Muscle layer of colon (tissue), 2 donors: ENCODE measurements at regions not wholly inside any gene's neighbourhood (a gene's known extent, or its start where the extent isn't known, plus 50 kb on each side); places are given as distances from the start of the nearest gene placed in this dataset.

ENCODE experiments used
- H3K27ac ChIP-seq: one replicate; pipeline ENCODE4 v1.7.0; 2013; ENCODE audit warnings: low read depth, mild to moderate bottlenecking, low read length, moderate library complexity
- H3K27me3 ChIP-seq, 2 donors: one replicate each; pipeline ENCODE4 v1.7.0; 2013; ENCODE audit warnings: low read length in 2 of 2, mild to moderate bottlenecking in 2 of 2; ENCODE audit not compliant: insufficient read depth in 2 of 2, control insufficient read depth in 1 of 2
- H3K36me3 ChIP-seq: one replicate; pipeline ENCODE4 v1.7.0; 2013; ENCODE audit warnings: mild to moderate bottlenecking, low read length; ENCODE audit not compliant: insufficient read depth
- H3K4me1 ChIP-seq: one replicate; pipeline ENCODE4 v1.7.0; 2013; ENCODE audit warnings: mild to moderate bottlenecking, low read length; ENCODE audit not compliant: insufficient read depth
- H3K4me3 ChIP-seq, 2 donors: one replicate each; pipeline ENCODE4 v1.7.0; 2013; ENCODE audit warnings: low read length in 2 of 2, low read depth in 1 of 2, mild to moderate bottlenecking in 1 of 2, moderate library complexity in 1 of 2
- H3K9ac ChIP-seq: one replicate; pipeline ENCODE4 v1.7.0; 2013; ENCODE audit warnings: low read length
- H3K9me3 ChIP-seq: one replicate; pipeline ENCODE4 v1.7.0; 2013; ENCODE audit warnings: mild to moderate bottlenecking, low read length
- donor health status: abdominal sarcoma.
- donor health status: Adenocarcinoma of cecum.

DNA sequence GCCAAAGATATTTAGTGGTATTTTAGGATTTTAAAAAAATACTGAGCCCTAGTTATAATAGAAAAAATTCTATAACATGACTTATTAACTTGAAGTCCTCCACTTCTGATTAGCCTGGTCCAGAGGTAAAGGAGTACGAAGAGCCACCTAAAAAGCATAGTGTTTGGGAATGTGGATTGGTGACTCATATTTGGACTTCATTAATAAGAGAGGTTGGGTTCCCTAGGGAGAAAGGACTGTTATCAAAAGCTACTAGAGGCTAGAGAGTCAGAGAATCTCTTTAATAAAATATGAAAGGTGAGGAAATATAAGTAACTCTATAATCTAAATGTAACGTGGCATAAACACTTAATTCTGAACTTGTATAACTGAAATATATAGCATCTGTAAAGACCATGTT is 180.7 kb upstream of the TARS1 start:
- Histone ChIP-seq H3K27ac (no peak overlapping the region), H3K27me3 (no peaks in the 10 kb centered on the region), H3K36me3 (no peaks in the 10 kb centered on the region), H3K9ac (no peak overlapping the region), H3K9me3 (no peaks in the 10 kb centered on the region), H3K4me1 (peaks cover 7% of the 10 kb centered on the region), H3K4me3 (no peak overlapping the region)

DNA sequence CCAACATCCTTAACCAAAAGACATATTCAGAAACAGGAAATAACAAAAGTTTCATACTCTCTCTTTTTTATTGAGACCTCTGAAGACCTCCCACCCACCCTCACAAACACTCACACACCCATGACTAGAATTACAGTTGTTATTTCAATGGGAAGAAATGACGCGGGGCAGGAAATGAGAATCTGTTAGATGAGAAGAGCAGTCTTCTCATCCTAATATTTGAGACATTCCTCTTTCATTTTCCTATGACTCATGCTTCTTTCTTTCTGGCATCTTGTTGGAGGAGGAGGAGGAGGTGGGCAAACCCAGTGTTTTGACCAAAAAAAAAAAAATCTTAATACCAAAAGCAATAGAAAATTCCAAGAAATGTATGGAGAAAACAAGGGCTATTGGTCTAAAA is 179.5 kb upstream of the TARS1 start:
- Histone ChIP-seq H3K27ac (no peak overlapping the region), H3K9me3 (no peaks in the 10 kb centered on the region), H3K4me3 (no peak overlapping the region), H3K27me3 (no peaks in the 10 kb centered on the region), H3K36me3 (no peaks in the 10 kb centered on the region), H3K4me1 (peaks cover 7% of the 10 kb centered on the region), H3K9ac (no peak overlapping the region)

DNA sequence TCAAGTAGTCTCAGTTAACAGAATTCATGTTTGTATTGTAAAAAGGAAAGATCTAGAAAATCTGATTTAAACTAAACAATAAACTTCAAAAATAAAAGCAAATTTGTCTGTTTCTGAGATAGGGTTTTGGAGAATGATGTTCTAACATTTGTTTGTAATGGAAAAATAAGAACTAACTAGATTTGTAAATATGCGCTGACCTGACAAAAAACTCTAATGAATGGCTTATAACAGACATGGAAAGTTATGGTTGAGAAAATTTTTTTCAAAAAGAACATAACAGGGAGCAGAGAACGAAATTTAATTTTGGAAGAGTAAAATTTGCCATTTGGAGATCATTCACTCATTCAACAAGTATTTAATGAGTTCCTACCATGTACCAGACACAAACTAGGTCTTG is 179.0 kb upstream of the TARS1 start:
- Histone ChIP-seq H3K9me3 (no peaks in the 10 kb centered on the region), H3K4me3 (no peak overlapping the region), H3K9ac (no peak overlapping the region), H3K27ac (no peak overlapping the region), H3K36me3 (no peaks in the 10 kb centered on the region), H3K27me3 (no peaks in the 10 kb centered on the region), H3K4me1 (peaks cover 7% of the 10 kb centered on the region)

DNA sequence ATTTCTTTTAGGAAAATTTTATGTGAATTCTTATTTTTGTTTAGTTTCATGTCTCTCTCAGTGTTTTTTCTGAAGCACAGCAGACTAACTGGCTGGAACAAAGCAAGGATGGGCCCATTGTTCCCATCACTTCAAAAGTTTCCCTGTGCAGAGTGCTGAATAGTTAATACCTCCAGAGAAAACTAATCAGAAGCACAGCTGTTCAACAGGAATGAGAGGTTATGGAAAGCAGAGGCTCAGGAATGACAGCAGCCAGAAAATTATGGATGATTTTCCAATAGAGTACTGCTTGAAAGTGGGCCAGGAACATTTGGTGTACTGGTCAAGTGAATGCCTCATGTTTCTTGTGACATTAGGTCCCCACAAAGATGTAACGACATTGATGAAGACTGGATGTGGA is 173.0 kb upstream of the TARS1 start:
- no peaks in the 10 kb centered on the region for H3K9me3 ChIP-seq
- H3K9ac ChIP-seq = no peak overlapping the region
- no peaks in the 10 kb centered on the region for H3K27me3 ChIP-seq
- H3K36me3 ChIP-seq = no peaks in the 10 kb centered on the region
- no peak overlapping the region for H3K27ac ChIP-seq
- H3K4me3 ChIP-seq = no peak overlapping the region
- H3K4me1 ChIP-seq = no peaks in the 10 kb centered on the region

DNA sequence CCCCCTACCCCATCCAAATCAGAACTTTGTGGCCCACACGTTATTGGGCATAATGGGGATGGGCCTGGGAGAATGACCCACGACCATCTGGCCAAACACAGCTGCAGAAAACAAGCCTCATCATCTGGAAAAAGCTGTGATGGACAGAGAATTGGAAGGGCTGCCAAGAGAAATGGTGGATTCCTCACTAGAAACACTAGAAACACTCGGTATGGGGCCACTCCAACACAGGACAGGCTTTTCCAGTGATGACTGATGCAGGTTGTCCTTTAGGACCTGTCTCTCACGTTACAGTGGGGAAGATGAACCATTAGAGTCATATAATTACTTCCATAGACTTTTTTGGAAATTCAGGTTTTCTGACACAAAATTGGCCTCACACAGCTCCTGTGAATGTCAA is 172.4 kb upstream of the TARS1 start:
- Histone ChIP-seq H3K9ac (no peak overlapping the region), H3K4me3 (no peak overlapping the region), H3K36me3 (no peaks in the 10 kb centered on the region), H3K9me3 (no peaks in the 10 kb centered on the region), H3K4me1 (no peaks in the 10 kb centered on the region), H3K27me3 (no peaks in the 10 kb centered on the region), H3K27ac (no peak overlapping the region)

DNA sequence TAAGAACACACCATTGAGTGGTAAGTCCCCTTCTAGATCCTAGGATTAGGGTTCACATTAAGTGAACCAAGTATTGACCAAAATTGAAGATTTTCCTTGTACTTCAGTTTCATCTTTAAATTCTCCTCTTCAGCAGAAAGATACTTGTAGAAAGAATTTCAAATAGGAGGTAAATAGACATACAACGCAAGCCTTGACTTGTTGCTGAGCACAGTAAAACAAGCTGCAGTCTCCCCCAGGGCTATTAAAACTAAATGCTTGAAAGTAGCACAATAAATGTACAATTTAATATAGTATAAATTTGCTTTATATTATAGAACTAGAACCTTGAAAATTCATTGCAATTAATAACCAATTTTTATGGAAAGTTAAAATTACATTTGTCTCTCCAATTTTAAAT is 170.1 kb upstream of the TARS1 start:
- Histone ChIP-seq H3K9me3 (no peaks in the 10 kb centered on the region), H3K27ac (no peak overlapping the region), H3K36me3 (no peaks in the 10 kb centered on the region), H3K4me1 (no peaks in the 10 kb centered on the region), H3K9ac (no peak overlapping the region), H3K27me3 (no peaks in the 10 kb centered on the region), H3K4me3 (no peak overlapping the region)

DNA sequence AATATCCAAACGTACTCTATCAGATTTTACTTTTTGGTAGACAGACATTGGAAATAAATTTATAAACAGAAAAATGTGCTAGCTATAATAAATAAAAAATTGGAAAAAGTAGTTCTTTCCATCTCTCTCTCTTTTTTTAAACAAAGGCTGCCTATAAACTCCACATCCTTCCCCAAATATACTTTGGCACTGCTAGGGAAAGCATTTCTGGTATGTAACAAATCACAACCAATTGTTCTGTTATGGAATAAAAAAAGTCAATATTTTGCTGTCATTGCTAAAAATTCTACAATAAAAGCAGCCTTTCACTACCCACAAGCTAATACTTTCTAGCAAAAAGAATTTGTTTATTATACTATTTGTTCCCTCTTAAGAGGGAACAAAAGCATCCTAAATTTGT is 169.2 kb upstream of the TARS1 start:
- no peaks in the 10 kb centered on the region for H3K36me3 ChIP-seq
- H3K27me3 ChIP-seq = no peaks in the 10 kb centered on the region
- peaks cover 3% of the 10 kb centered on the region for H3K4me1 ChIP-seq
- no peaks in the 10 kb centered on the region for H3K9me3 ChIP-seq
- no peak overlapping the region for H3K4me3 ChIP-seq
- no peak overlapping the region for H3K9ac ChIP-seq
- no peak overlapping the region for H3K27ac ChIP-seq

DNA sequence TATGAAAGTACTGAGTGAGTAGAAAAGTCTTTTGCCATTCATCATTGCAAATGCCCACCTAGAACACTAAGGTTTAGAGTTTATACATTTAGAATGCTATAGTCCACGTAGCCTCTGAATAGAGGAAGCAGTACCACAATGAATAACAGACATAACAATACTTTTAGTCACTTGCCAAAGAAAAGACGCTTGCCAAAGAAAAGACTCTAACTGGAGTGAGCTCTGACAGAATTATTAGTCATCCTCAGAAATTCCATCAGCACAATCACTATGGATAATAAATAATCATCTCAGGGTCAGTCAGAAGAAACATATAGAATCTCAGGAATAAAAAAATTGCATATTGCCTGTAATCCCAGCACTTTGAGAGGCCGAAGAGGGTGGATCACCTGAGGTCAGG is 168.5 kb upstream of the TARS1 start:
- H3K9me3 ChIP-seq = no peaks in the 10 kb centered on the region
- no peak overlapping the region for H3K4me3 ChIP-seq
- H3K9ac ChIP-seq = no peak overlapping the region
- H3K27ac ChIP-seq = no peak overlapping the region
- no peaks in the 10 kb centered on the region for H3K36me3 ChIP-seq
- no peaks in the 10 kb centered on the region for H3K27me3 ChIP-seq
- peaks cover 8% of the 10 kb centered on the region for H3K4me1 ChIP-seq

DNA sequence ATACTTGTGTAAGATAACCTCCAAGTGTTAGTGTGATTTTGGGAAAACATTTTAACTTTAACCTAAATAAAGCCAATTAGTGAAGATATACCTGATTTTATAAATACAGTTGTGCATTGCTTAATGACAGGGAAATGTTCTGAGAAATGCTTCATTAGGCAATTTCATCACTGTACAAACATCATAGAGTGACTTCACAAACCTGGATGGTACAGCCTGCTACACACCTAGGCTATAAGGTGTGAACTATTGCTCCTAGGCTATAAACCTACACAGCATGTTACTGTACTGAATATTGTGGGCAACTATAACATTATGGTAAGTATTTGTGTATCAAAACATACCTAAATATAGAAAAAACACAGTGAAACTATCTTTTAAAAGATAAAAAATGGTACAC is 166.8 kb upstream of the TARS1 start:
- H3K27me3 ChIP-seq = no peaks in the 10 kb centered on the region
- H3K9me3 ChIP-seq = no peaks in the 10 kb centered on the region

DNA sequence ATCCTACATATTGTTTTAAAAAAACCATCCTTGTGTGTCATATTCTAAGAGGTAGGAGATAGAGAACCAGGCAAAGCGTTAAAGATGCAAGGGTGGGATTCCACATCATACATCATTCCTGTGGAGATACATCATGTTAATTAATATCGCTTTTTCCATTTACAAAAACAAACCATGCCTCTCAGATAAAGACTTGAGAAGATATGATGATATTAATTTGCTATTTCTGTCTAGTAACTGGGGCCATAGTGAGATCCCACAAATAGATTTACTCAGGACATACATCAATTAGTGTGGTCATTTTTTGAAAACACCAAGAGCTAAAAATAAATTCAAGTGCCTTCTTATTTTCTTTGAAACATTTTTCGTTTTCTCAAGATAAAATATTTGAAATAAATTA is 165.4 kb upstream of the TARS1 start:
- Histone ChIP-seq H3K27ac (no peak overlapping the region), H3K36me3 (no peaks in the 10 kb centered on the region), H3K4me3 (no peak overlapping the region), H3K9me3 (no peaks in the 10 kb centered on the region), H3K9ac (no peak overlapping the region), H3K27me3 (no peaks in the 10 kb centered on the region), H3K4me1 (peaks cover 8% of the 10 kb centered on the region)

More for the DNA sequence above, 166.8 kb upstream of the TARS1 start:
- Histone ChIP-seq H3K9ac (no peak overlapping the region), H3K4me1 (peaks cover 8% of the 10 kb centered on the region), H3K4me3 (no peak overlapping the region), H3K27ac (no peak overlapping the region), H3K36me3 (no peaks in the 10 kb centered on the region)

DNA sequence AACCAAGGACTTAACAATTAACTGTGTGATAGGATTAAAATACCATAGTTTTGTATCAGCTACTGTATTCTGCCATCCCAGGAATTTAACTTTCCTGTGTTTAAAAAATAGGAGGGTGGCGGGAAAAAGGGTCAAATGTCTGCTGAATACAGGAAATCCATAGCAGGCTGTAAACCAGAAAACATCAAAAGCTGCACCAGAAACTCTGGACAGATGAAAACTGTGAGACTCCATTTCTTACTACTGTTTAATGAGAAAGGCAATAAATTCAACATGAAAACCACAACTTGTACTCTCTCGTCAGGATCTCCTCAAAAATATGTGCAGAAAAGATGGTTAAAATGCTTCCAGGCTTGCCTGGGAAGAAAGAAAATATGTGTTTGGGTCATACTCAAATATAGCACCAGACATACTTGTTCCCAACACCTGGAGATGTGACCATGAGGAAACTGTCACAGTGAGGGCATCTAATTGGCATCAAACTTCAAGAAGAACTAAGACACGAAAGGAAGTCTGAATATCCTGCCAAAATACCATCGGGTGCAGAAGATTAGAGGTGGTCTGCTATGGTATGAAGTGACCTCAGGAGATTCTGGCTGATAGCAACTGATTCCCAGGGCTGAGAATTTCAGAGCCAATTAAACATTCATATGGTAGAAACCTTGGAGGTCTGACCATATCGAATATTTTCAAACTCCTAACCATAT is 164.7 kb upstream of the TARS1 start:
- Histone ChIP-seq H3K27ac (no peak overlapping the region), H3K27me3 (no peaks in the 10 kb centered on the region), H3K4me3 (no peak overlapping the region), H3K9ac (no peak overlapping the region), H3K9me3 (no peaks in the 10 kb centered on the region), H3K36me3 (no peaks in the 10 kb centered on the region), H3K4me1 (peaks cover 8% of the 10 kb centered on the region)

DNA sequence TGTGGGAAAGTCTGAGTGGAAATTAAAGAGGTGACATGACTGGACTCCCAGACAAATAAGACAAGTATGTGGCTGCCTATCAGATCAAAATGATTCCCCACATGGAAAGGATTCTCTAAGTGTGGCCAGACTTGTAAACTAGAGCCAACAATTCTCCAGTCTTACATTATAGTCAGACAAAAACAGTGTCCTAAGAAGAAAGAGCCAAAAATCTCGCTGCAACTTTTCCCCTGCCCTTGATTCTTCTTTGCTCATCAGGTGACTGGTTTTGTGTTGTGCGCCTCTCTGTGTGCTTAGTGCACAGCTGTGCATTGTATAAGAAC is 164.2 kb upstream of the TARS1 start:
- Histone ChIP-seq H3K9ac (no peak overlapping the region), H3K27me3 (no peaks in the 10 kb centered on the region), H3K27ac (no peak overlapping the region), H3K4me1 (peaks cover 8% of the 10 kb centered on the region), H3K9me3 (no peaks in the 10 kb centered on the region), H3K4me3 (no peak overlapping the region), H3K36me3 (no peaks in the 10 kb centered on the region)
